NT2/D1 (cell line): ENCODE measurements at regions not wholly inside any gene's neighbourhood (a gene's known extent, or its start where the extent isn't known, plus 50 kb on each side); places are given as distances from the start of the nearest gene placed in this dataset.

ENCODE experiments used
- SUZ12 ChIP-seq: IDR thresholded peaks from 2 replicates; pipeline ENCODE4 v1.6.1; 2011; ENCODE audit not compliant: insufficient read length, insufficient read depth; ENCODE audit errors: extremely low read depth
- YY1 ChIP-seq: IDR thresholded peaks from 2 replicates; pipeline ENCODE4 v1.6.1; 2011; ENCODE audit not compliant: insufficient read length, insufficient read depth
- ZNF274 ChIP-seq: IDR thresholded peaks from 2 replicates; pipeline ENCODE4 v1.6.1; 2011; ENCODE audit warnings: mild to moderate bottlenecking, low read depth, low read length

GRCh38 chr12:42705863-42706262 is 116.3 kb upstream of the PRICKLE1 start:
- TF ChIP-seq YY1 = no peak
- no peak for TF ChIP-seq ZNF274
- TF ChIP-seq SUZ12 = no peak
